ENCODE measurements at regions not wholly inside any gene's neighbourhood (a gene's known extent, or its start where the extent isn't known, plus 50 kb on each side); places are given as distances from the start of the nearest gene placed in this dataset.

DNA sequence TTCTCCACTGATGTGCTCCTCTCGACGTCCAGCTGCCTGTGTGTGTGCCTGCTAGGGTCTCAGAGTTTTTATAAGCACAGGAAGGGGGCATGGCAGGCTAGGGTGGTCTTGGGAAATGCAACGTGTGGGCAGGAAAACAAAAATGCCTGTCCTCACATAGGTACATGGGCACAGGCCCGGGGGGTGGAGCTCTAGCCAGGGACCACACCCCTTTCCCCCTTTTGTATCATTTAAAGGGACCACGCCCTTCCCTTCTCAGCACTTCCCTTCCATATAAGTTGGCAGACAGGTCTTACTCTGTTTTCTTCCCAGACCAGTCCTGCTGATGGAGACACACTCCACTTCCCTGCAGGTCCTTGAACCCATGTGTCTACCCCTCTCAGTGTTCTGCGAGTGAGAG lies 645.0 kb downstream of the CBLN2 start:
- TF ChIP-seq, protein P1, sequence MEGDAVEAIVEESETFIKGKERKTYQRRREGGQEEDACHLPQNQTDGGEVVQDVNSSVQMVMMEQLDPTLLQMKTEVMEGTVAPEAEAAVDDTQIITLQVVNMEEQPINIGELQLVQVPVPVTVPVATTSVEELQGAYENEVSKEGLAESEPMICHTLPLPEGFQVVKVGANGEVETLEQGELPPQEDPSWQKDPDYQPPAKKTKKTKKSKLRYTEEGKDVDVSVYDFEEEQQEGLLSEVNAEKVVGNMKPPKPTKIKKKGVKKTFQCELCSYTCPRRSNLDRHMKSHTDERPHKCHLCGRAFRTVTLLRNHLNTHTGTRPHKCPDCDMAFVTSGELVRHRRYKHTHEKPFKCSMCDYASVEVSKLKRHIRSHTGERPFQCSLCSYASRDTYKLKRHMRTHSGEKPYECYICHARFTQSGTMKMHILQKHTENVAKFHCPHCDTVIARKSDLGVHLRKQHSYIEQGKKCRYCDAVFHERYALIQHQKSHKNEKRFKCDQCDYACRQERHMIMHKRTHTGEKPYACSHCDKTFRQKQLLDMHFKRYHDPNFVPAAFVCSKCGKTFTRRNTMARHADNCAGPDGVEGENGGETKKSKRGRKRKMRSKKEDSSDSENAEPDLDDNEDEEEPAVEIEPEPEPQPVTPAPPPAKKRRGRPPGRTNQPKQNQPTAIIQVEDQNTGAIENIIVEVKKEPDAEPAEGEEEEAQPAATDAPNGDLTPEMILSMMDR (IDR thresholded peaks at IDR 0.05; ENCODE audit: extremely low read depth, insufficient read depth, missing control alignments), result no peak
- no peak for DNase-seq (ENCODE audit: low spot score)
- in situ Hi-C loops (cut with MboI; ENCODE audit: low pct_unique_long_range_greater_than_20kb, low sequenced_read_pairs, unreplicated experiment), result no loop called here

DNA sequence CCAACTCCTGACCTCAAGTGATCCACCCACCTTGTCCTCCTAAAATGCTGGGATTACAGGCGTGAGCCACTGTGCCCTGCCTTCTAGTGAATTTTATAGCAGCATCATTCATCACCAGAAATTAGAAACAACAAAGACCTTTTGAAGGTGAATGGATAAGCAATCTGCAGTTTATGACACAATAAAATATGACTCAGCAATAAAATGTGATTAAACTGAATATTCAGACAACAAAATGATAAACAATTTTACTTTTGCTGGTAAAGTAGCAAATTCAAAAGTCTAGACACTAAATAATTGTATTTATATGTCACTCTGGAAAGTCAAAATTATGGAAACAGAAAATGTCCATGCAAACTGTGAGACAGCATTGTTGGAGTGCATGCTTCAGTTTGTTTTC lies 656.6 kb downstream of the CBLN2 start:
- in situ Hi-C loops (cut with MboI; ENCODE audit: low pct_unique_long_range_greater_than_20kb, low sequenced_read_pairs, unreplicated experiment), result no loop called here
- TF ChIP-seq, protein P1 (IDR thresholded peaks at IDR 0.05; ENCODE audit: extremely low read depth, insufficient read depth, missing control alignments), result no peak
- no peak for DNase-seq (ENCODE audit: low spot score)

DNA sequence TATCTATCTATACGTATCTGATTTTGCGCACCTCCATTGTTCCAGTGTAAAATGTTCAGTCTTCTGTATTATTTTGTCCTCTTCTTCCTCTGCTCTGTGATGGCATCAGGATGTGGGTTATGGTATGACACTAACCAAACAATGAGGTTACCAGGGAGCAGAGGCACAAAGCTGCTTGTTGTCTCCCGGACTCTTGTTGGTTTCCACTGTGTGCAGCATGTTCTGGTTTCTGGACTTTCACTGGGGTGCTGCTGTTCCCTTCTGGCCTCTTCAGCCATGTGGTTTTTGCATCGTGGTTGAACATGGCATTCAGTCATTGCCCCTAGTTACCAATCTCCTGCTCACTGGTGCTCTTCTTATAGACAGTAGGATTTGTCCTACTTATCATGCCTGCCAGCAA lies 665.9 kb downstream of the CBLN2 start:
- TF ChIP-seq, protein P1 (IDR thresholded peaks at IDR 0.05; ENCODE audit: extremely low read depth, insufficient read depth, missing control alignments), result no peak
- DNase-seq (ENCODE audit: low spot score), result no peak
- in situ Hi-C loops (cut with MboI; ENCODE audit: low pct_unique_long_range_greater_than_20kb, low sequenced_read_pairs, unreplicated experiment), result no loop called here

DNA sequence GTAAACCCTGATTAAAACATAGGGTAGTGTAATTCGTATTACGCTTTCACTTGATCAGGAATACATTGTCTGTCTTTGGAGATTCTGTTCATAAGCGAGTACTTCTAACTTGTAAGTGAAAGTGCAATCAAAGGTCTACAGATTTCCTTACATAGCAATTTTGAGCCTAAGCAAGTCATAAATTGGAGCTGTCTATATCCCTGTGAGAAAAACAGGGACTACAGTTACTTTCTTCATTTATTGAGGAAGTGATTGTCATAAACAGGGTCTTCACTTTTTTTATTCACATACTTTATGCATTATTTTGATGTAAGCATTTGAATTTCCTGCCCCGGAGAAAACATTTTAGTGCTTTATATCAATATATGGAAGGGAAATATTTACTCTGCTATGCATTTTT lies 670.4 kb downstream of the CBLN2 start:
- DNase-seq (ENCODE audit: low spot score), result no peak
- TF ChIP-seq, protein P1 (IDR thresholded peaks at IDR 0.05; ENCODE audit: extremely low read depth, insufficient read depth, missing control alignments), result no peak
- in situ Hi-C loops (cut with MboI; ENCODE audit: low pct_unique_long_range_greater_than_20kb, low sequenced_read_pairs, unreplicated experiment), result no loop called here

DNA sequence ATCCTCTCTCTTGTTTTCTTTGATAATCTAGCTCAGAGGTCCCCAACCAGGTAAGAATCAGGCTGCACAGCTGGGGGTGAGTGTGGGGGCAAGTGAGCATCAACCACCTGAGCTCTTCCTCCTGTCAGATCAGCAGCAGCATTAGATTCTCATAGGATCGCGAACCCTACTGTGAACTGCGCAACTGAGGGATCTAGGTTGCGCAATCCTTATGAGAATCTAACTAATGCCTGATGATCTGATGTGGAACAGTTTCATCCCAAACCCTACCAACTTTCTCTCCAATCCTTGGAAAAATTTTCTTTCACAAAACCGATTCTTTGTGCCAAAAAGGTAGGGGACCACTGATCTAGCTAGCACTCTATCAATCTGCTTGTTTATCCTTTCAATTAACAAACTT lies 678.3 kb downstream of the CBLN2 start:
- DNase-seq (ENCODE audit: low spot score), result no peak
- in situ Hi-C loops (cut with MboI; ENCODE audit: low pct_unique_long_range_greater_than_20kb, low sequenced_read_pairs, unreplicated experiment), result no loop called here
- TF ChIP-seq, protein P1 (IDR thresholded peaks at IDR 0.05; ENCODE audit: extremely low read depth, insufficient read depth, missing control alignments), result no peak

DNA sequence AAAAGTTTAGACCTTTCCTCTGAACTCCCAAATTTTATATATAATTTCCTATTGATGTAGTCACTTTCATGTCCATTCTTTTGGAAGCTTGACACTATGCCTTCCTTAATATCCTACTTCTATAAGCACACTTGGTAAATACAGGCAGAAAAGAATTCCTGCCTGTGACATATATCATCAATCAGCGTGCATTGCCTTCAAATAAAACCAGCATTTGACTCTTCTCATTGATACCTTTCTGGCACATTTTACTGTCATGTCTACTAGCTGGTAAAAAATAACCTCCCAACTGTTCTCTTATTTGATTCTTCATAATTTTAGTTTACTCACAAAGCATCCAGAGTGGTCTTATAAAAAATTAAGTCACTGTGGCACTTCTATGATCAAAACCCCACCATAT lies 693.5 kb downstream of the CBLN2 start:
- TF ChIP-seq, protein P1 (IDR thresholded peaks at IDR 0.05; ENCODE audit: extremely low read depth, insufficient read depth, missing control alignments), result no peak
- in situ Hi-C loops (cut with MboI; ENCODE audit: low pct_unique_long_range_greater_than_20kb, low sequenced_read_pairs, unreplicated experiment), result no loop called here
- DNase-seq (ENCODE audit: low spot score), result no peak

DNA sequence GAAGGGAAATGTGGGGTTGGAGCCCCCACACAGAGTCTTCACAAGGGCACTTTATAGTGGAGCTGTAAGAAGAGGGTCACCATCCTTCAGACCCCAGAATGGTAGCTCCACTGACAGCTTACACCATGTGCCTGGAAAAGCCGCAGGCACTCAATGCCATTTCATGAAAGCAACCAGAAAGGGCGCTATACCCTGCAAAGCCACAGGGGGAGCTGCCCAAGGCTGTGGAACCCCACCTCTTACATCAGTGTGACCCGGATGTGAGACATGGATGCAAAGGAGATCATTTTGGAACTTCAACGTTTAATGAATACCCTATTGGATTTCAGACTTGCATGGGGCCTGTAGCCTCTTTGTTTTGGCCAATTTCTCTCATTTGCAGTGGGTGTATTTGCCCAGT lies 694.7 kb downstream of the CBLN2 start:
- no peak for DNase-seq (ENCODE audit: low spot score)
- TF ChIP-seq, protein P1 (IDR thresholded peaks at IDR 0.05; ENCODE audit: extremely low read depth, insufficient read depth, missing control alignments), result no peak
- in situ Hi-C loops (cut with MboI; ENCODE audit: low pct_unique_long_range_greater_than_20kb, low sequenced_read_pairs, unreplicated experiment), result no loop called here
